H1 (cell line): ENCODE measurements at regions not wholly inside any gene's neighbourhood (a gene's known extent, or its start where the extent isn't known, plus 50 kb on each side); places are given as distances from the start of the nearest gene placed in this dataset.

Experiments used
- CTCF ChIA-PET: fragments of 300-600 bp; sonication (Branson Sonifier 250); formaldehyde crosslinking; loops from one replicate; lab custom pipeline; 2021; ENCODE audit not compliant: partially characterized antibody; lab: Charles Lee
- POLR2A ChIA-PET: fragments of 300-600 bp; sonication (Branson Sonifier 250); formaldehyde crosslinking; loops from one replicate; lab custom pipeline; 2021; ENCODE audit warnings: inconsistent platforms; ENCODE audit not compliant: partially characterized antibody; lab: Charles Lee
- DNase-seq, 2 experiments: peaks; one replicate each; pipeline versions ENCODE4 v3.0.0 to v3.0.0-alpha.2; 2010 to 2022; ENCODE audit warnings: low spot score in 2 of 2, low read depth in 1 of 2, mixed read lengths in 1 of 2
- FAIRE-seq: peaks from 2 replicates; lab custom pipeline; 2011; peaks lifted over from hg19 to GRCh38; lab: Jason Lieb, UNC
- H2AFZ ChIP-seq: 2 replicates; pipeline ENCODE4 v1.8.1; 2012; ENCODE audit warnings: low read length, inconsistent platforms
- H2AK5ac ChIP-seq: 2 replicates; pipeline ENCODE4 v1.6.1; 2013; ENCODE audit warnings: low read depth, low read length
- H2BK120ac ChIP-seq: replicated peaks from 2 replicates; pipeline ENCODE3; 2013; ENCODE audit warnings: low read depth, low read length, inconsistent platforms
- H2BK12ac ChIP-seq: 2 replicates; pipeline ENCODE4 v1.6.1; 2013; ENCODE audit warnings: low read depth, low read length
- H2BK15ac ChIP-seq: 2 replicates; pipeline ENCODE4 v1.6.1; 2013; ENCODE audit warnings: low read length
- H2BK20ac ChIP-seq: 2 replicates; pipeline ENCODE4 v1.6.1; 2013; ENCODE audit warnings: low read length
- H2BK5ac ChIP-seq: 2 replicates; pipeline ENCODE4 v1.6.1; 2013; ENCODE audit warnings: low read depth, low read length
- H3K14ac ChIP-seq: 2 replicates; pipeline ENCODE4 v1.6.1; 2013; ENCODE audit warnings: inconsistent platforms; ENCODE audit not compliant: insufficient read length
- H3K18ac ChIP-seq: 2 replicates; pipeline ENCODE4 v1.6.1; 2013; ENCODE audit warnings: low read length; ENCODE audit errors: extremely low read depth
- H3K23ac ChIP-seq: 2 replicates; pipeline ENCODE4 v1.6.1; 2013; ENCODE audit warnings: inconsistent platforms; ENCODE audit not compliant: insufficient read length
- H3K23me2 ChIP-seq: 2 replicates; pipeline ENCODE4 v1.6.1; 2013; ENCODE audit warnings: low read depth, low read length
- H3K27ac ChIP-seq: 2 replicates; pipeline ENCODE4 v1.6.1; 2011; ENCODE audit warnings: low read depth, low read length, inconsistent platforms
- H3K27me3 ChIP-seq, 4 experiments: replicated peaks in 1 of 4; 1 replicate in 1 of 4; 2 replicates in 3 of 4; pipeline versions ENCODE4 v1.6.1 to v1.8.1; 2011 to 2013; ENCODE audit warnings: low read length in 3 of 4, mild to moderate bottlenecking in 3 of 4, inconsistent platforms in 2 of 4, mixed read lengths in 2 of 4, moderate library complexity in 1 of 4; ENCODE audit not compliant: control insufficient read depth in 3 of 4, insufficient read depth in 3 of 4; ENCODE audit errors: extremely low read depth in 1 of 4
- H3K36me3 ChIP-seq, 4 experiments: 2 replicates each; pipeline versions ENCODE4 v1.6.1 to v1.8.1; 2011 to 2013; ENCODE audit warnings: mild to moderate bottlenecking in 4 of 4, low read length in 3 of 4, moderate library complexity in 2 of 4, control low read depth in 1 of 4, inconsistent platforms in 1 of 4; ENCODE audit not compliant: insufficient read depth in 4 of 4, control insufficient read depth in 2 of 4
- H3K4ac ChIP-seq: replicated peaks from 2 replicates; pipeline ENCODE3; 2013; ENCODE audit warnings: low read length, low read depth, mixed read lengths, inconsistent platforms; ENCODE audit not compliant: insufficient read length
- H3K4me1 ChIP-seq, 4 experiments: replicated peaks in 1 of 4; 1 replicate in 1 of 4; 2 replicates in 3 of 4; pipeline versions ENCODE4 v1.6.1 to v1.8.1; 2011 to 2013; ENCODE audit warnings: low read length in 3 of 4, inconsistent platforms in 2 of 4, mixed read lengths in 1 of 4; ENCODE audit not compliant: insufficient read depth in 4 of 4, control insufficient read depth in 3 of 4
- H3K4me2 ChIP-seq, 2 experiments: 2 replicates each; pipeline versions ENCODE4 v1.6.1 to v1.8.1; 2011 to 2013; ENCODE audit warnings: low read depth in 2 of 2, low read length in 2 of 2, control low read depth in 1 of 2, inconsistent platforms in 1 of 2, mild to moderate bottlenecking in 1 of 2; ENCODE audit not compliant: insufficient read depth in 1 of 2
- H3K4me3 ChIP-seq, 4 experiments: fragments of 200-600, 300-600 bp in 1 of 4; sonication (generic), shearing (Covaris generic), sonication (Bioruptor Twin) in 1 of 4; 2 replicates each; pipeline versions ENCODE4 v1.5.1 to v1.8.1; 2011 to 2016; ENCODE audit warnings: low read length in 4 of 4, low read depth in 3 of 4, control low read depth in 2 of 4, inconsistent platforms in 2 of 4, mild to moderate bottlenecking in 2 of 4, mixed read lengths in 1 of 4, moderate library complexity in 1 of 4; ENCODE audit not compliant: insufficient read depth in 2 of 4; ENCODE audit errors: extremely low read depth in 1 of 4
- H3K56ac ChIP-seq: replicated peaks from 2 replicates; pipeline ENCODE3; 2013; ENCODE audit warnings: low read depth, mild to moderate bottlenecking, mixed read lengths, low read length, inconsistent platforms; ENCODE audit not compliant: insufficient read length
- H3K79me1 ChIP-seq: 2 replicates; pipeline ENCODE4 v1.6.1; 2013; ENCODE audit warnings: low read depth, low read length, control low read depth
- H3K79me2 ChIP-seq, 2 experiments: 2 replicates each; pipeline versions ENCODE4 v1.6.1 to v1.8.1; 2012 to 2013; ENCODE audit warnings: low read length in 2 of 2, mild to moderate bottlenecking in 2 of 2, inconsistent platforms in 1 of 2; ENCODE audit not compliant: insufficient read depth in 2 of 2, control insufficient read depth in 1 of 2
- H3K9ac ChIP-seq, 4 experiments: replicated peaks in 1 of 4; 1 replicate in 1 of 4; 2 replicates in 3 of 4; pipeline versions ENCODE4 v1.6.1 to v1.8.1; 2011 to 2013; ENCODE audit warnings: low read depth in 3 of 4, low read length in 3 of 4, control low read depth in 2 of 4, mild to moderate bottlenecking in 2 of 4, moderate library complexity in 2 of 4, inconsistent platforms in 1 of 4; ENCODE audit errors: extremely low read depth in 1 of 4
- H3K9me3 ChIP-seq, 2 experiments: 2 replicates each; pipeline versions ENCODE4 v1.6.1 to v1.8.1; 2012 to 2013; ENCODE audit warnings: mild to moderate bottlenecking in 2 of 2, moderate library complexity in 2 of 2, control low read depth in 1 of 2, inconsistent platforms in 1 of 2, low read depth in 1 of 2, low read length in 1 of 2, mixed read lengths in 1 of 2; ENCODE audit not compliant: insufficient read depth in 2 of 2
- H4K20me1 ChIP-seq, 2 experiments: replicated peaks in 1 of 2; 2 replicates each; pipeline versions ENCODE3 to v1.8.1; 2011 to 2013; ENCODE audit warnings: inconsistent platforms in 2 of 2, low read length in 2 of 2, mild to moderate bottlenecking in 1 of 2; ENCODE audit not compliant: insufficient read depth in 2 of 2, control insufficient read depth in 1 of 2
- H4K5ac ChIP-seq: 2 replicates; pipeline ENCODE4 v1.6.1; 2013; ENCODE audit warnings: low read length, low read depth, mixed read lengths, inconsistent platforms; ENCODE audit not compliant: insufficient read length
- H4K8ac ChIP-seq: 2 replicates; pipeline ENCODE4 v1.8.0; 2013; ENCODE audit warnings: mild to moderate bottlenecking, moderate library complexity, low read length, inconsistent platforms; ENCODE audit not compliant: insufficient read depth; ENCODE audit errors: extremely low read depth
- H4K91ac ChIP-seq: replicated peaks from 2 replicates; pipeline ENCODE3; 2013; ENCODE audit warnings: low read length, mixed read lengths, inconsistent platforms; ENCODE audit not compliant: insufficient read length
- WGBS, 2 experiments: shearing (Covaris generic) in 1 of 2; methylation state at CpG; one replicate each; pipeline versions ENCODE4 v1.1.6 to v1.1.7; 2013 to 2015; ENCODE audit warnings: low lambda C conversion rate in 2 of 2, mixed read lengths in 2 of 2, inconsistent platforms in 1 of 2, low coverage in 1 of 2, missing lambda C conversion rate in 1 of 2; ENCODE audit not compliant: insufficient replicate concordance in 2 of 2, insufficient coverage in 1 of 2, insufficient read length in 1 of 2; ENCODE audit errors: extremely low coverage in 1 of 2, missing lambda C conversion rate in 1 of 2; 5-methylcytosine and 5-hydroxymethylcytosine counted together
- TF ChIP-seq, protein P1 (sequence below): fragments of 300-600 bp; sonication (generic); IDR thresholded peaks from 2 replicates; pipeline ENCODE4 v1.7.1; 2012; ENCODE audit warnings: low read length, moderate library complexity, mild to moderate bottlenecking, inconsistent platforms; ENCODE audit not compliant: insufficient replicate concordance

DNA sequence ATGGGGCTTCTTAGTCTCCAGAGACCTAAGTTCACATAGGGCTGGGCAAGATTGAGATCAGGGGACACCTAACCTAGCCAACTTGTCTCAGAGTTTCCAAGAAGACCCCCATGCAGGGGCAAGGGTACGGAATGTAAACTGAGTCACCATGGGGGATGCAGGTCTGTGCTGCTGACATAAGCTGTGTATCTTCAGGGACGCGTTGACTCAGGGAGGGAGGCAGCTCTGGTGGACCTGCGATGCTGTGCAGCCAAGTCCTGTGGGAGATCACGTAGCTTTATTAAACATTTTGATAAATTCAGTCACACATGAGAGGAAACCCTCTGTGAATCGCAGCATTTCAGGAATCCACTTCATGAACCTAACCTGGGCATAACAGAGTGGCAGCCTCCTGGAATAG lies 216.0 kb downstream of the ANKRD30B start:
- DNase-seq (peak in 1 of 2 experiments; percentile 4), FAIRE-seq (no peak)
- Histone ChIP-seq H4K5ac (no peak overlapping the region), H3K4me2 (no peak overlapping the region), H4K91ac (no peak overlapping the region), H3K79me2 (no peaks in the 10 kb centered on the region), H3K27ac (no peak overlapping the region), H4K20me1 (no peaks in the 10 kb centered on the region), H3K79me1 (no peaks in the 10 kb centered on the region), H3K4me3 (no peak overlapping the region), H3K4me1 (no peaks in the 10 kb centered on the region), H3K9me3 (peaks cover 67 to 89% of the 10 kb centered on the region in 2 experiments), H3K18ac (no peak overlapping the region), H2BK5ac (no peak overlapping the region), H2BK120ac (no peak overlapping the region), H2AK5ac (no peak overlapping the region), H2BK12ac (no peak overlapping the region), H3K9ac (no peak overlapping the region), H3K14ac (no peak overlapping the region), H3K27me3 (no peaks in the 10 kb centered on the region), H3K56ac (no peak overlapping the region), H2BK20ac (no peak overlapping the region), H3K36me3 (0 out of 8 replicates have a peak, but pooled peaks cover 0 to 2% (median 0%) of the 10 kb centered on the region in 4 experiments), H4K8ac (no peak overlapping the region), H3K23ac (no peak overlapping the region), H2BK15ac (no peak overlapping the region), H3K4ac (no peak overlapping the region), H3K23me2 (no peaks in the 10 kb centered on the region), H2AFZ (no peak overlapping the region)
- CTCF ChIA-PET: no interaction called here
- POLR2A ChIA-PET: no interaction called here
- WGBS, 2 experiments: 72% methylated on average over 5 of the region's 6 CpGs; no CpG with 5 or more reads in 1 of the 2 experiments
- TF ChIP-seq, protein P1, sequence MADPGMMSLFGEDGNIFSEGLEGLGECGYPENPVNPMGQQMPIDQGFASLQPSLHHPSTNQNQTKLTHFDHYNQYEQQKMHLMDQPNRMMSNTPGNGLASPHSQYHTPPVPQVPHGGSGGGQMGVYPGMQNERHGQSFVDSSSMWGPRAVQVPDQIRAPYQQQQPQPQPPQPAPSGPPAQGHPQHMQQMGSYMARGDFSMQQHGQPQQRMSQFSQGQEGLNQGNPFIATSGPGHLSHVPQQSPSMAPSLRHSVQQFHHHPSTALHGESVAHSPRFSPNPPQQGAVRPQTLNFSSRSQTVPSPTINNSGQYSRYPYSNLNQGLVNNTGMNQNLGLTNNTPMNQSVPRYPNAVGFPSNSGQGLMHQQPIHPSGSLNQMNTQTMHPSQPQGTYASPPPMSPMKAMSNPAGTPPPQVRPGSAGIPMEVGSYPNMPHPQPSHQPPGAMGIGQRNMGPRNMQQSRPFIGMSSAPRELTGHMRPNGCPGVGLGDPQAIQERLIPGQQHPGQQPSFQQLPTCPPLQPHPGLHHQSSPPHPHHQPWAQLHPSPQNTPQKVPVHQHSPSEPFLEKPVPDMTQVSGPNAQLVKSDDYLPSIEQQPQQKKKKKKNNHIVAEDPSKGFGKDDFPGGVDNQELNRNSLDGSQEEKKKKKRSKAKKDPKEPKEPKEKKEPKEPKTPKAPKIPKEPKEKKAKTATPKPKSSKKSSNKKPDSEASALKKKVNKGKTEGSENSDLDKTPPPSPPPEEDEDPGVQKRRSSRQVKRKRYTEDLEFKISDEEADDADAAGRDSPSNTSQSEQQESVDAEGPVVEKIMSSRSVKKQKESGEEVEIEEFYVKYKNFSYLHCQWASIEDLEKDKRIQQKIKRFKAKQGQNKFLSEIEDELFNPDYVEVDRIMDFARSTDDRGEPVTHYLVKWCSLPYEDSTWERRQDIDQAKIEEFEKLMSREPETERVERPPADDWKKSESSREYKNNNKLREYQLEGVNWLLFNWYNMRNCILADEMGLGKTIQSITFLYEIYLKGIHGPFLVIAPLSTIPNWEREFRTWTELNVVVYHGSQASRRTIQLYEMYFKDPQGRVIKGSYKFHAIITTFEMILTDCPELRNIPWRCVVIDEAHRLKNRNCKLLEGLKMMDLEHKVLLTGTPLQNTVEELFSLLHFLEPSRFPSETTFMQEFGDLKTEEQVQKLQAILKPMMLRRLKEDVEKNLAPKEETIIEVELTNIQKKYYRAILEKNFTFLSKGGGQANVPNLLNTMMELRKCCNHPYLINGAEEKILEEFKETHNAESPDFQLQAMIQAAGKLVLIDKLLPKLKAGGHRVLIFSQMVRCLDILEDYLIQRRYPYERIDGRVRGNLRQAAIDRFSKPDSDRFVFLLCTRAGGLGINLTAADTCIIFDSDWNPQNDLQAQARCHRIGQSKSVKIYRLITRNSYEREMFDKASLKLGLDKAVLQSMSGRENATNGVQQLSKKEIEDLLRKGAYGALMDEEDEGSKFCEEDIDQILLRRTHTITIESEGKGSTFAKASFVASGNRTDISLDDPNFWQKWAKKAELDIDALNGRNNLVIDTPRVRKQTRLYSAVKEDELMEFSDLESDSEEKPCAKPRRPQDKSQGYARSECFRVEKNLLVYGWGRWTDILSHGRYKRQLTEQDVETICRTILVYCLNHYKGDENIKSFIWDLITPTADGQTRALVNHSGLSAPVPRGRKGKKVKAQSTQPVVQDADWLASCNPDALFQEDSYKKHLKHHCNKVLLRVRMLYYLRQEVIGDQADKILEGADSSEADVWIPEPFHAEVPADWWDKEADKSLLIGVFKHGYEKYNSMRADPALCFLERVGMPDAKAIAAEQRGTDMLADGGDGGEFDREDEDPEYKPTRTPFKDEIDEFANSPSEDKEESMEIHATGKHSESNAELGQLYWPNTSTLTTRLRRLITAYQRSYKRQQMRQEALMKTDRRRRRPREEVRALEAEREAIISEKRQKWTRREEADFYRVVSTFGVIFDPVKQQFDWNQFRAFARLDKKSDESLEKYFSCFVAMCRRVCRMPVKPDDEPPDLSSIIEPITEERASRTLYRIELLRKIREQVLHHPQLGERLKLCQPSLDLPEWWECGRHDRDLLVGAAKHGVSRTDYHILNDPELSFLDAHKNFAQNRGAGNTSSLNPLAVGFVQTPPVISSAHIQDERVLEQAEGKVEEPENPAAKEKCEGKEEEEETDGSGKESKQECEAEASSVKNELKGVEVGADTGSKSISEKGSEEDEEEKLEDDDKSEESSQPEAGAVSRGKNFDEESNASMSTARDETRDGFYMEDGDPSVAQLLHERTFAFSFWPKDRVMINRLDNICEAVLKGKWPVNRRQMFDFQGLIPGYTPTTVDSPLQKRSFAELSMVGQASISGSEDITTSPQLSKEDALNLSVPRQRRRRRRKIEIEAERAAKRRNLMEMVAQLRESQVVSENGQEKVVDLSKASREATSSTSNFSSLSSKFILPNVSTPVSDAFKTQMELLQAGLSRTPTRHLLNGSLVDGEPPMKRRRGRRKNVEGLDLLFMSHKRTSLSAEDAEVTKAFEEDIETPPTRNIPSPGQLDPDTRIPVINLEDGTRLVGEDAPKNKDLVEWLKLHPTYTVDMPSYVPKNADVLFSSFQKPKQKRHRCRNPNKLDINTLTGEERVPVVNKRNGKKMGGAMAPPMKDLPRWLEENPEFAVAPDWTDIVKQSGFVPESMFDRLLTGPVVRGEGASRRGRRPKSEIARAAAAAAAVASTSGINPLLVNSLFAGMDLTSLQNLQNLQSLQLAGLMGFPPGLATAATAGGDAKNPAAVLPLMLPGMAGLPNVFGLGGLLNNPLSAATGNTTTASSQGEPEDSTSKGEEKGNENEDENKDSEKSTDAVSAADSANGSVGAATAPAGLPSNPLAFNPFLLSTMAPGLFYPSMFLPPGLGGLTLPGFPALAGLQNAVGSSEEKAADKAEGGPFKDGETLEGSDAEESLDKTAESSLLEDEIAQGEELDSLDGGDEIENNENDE: no peak
